ENCODE measurements at regions not wholly inside any gene's neighbourhood (a gene's known extent, or its start where the extent isn't known, plus 50 kb on each side); places are given as distances from the start of the nearest gene placed in this dataset.

DNA sequence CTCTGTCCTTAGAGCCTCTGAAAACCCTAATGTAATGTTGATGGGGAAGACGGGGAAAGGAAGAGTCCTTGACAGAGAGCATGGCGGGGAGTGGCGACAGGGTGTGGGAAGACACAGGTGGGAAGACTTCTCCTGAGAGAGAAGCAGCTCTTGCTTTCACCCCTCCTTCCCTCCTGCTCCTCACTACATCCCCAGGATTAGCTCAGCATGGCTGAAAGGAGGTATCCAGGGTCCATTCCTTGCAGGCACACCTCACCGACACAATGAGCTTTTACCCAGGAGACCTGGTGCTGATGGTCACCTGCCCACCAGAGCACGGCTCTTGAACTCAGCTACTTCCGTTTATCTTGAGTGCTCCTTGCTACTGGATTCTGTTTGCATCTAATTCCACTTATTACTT is 469.3 kb downstream of the CDH26 start:
- TF ChIP-seq, protein P1, sequence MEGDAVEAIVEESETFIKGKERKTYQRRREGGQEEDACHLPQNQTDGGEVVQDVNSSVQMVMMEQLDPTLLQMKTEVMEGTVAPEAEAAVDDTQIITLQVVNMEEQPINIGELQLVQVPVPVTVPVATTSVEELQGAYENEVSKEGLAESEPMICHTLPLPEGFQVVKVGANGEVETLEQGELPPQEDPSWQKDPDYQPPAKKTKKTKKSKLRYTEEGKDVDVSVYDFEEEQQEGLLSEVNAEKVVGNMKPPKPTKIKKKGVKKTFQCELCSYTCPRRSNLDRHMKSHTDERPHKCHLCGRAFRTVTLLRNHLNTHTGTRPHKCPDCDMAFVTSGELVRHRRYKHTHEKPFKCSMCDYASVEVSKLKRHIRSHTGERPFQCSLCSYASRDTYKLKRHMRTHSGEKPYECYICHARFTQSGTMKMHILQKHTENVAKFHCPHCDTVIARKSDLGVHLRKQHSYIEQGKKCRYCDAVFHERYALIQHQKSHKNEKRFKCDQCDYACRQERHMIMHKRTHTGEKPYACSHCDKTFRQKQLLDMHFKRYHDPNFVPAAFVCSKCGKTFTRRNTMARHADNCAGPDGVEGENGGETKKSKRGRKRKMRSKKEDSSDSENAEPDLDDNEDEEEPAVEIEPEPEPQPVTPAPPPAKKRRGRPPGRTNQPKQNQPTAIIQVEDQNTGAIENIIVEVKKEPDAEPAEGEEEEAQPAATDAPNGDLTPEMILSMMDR (conservative IDR thresholded peaks at IDR 0.05; ENCODE audit: low read length), result no peak
- no peak overlapping the region for H3K4me3 ChIP-seq (ENCODE audit: low read length)
- no peak for DNase-seq (ENCODE audit: low read depth)

DNA sequence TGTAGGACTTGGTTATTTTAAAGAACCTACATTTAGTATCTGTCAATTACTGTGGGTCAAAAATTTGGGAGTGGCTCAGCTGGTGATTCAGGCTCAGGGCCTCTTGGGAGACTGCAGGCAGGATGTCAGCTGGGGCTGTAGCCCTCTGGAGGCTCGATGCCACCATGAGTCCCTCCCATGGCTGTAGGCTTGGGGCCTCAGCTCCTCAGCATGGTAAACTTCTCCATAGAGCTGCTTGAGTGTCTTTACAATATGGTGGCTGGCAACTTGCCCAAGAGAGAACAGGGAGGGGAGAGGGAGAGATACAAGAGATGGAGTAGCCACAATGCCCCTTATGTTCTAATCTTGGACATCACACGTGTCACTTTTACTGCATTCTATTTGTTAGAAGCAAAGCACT is 470.4 kb downstream of the CDH26 start:
- TF ChIP-seq, protein P1 (conservative IDR thresholded peaks at IDR 0.05; ENCODE audit: low read length), result no peak
- DNase-seq (ENCODE audit: low read depth), result no peak
- no peak overlapping the region for H3K4me3 ChIP-seq (ENCODE audit: low read length)

DNA sequence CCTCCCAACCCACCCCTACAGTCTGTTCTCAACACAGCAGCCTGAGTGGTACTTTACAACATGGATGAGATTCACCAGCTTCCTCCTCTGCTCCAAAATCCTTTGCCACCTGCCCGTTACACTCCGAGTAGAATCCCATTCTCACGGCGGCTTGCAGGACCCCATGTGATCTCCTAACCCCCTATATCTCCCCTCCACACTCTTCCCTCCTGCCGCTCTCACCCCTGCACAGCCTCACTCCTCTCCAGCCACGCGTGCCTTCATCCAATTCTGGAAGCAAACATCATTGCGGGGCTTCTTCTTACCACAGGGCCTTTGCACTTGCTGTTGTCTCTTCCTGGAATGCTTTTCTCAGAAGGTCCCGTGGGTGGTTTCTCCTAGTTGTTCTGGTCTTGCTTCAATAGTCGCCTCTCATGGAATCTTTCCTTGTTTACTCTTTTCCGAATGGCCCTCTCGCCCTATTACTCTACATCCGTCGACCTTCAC is 472.3 kb downstream of the CDH26 start:
- TF ChIP-seq, protein P1 (conservative IDR thresholded peaks at IDR 0.05; ENCODE audit: low read length), result no peak
- no peak for DNase-seq (ENCODE audit: low read depth)
- H3K4me3 ChIP-seq (ENCODE audit: low read length), result no peak overlapping the region

DNA sequence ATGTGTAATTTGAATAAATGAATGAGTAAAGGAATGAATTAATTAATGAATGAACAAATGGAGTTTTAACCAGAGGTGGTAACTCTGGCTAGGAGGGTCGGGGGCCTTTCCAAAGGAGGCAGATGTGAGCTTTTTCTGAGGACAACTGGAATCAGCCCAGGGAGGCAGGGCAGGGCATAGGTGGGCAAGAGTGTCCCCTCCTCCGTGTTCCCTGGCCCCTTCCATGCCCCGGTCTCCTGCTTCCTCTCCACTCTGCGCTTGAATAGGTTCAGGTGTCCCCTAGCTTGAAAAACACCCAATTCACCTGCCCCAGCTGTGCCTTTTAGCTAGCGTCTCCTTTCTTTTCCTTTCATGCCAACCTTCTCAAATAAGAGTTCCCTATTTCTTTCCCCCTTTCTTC is 473.1 kb downstream of the CDH26 start:
- TF ChIP-seq, protein P1 (conservative IDR thresholded peaks at IDR 0.05; ENCODE audit: low read length), result no peak
- no peak overlapping the region for H3K4me3 ChIP-seq (ENCODE audit: low read length)
- DNase-seq (ENCODE audit: low read depth), result no peak

DNA sequence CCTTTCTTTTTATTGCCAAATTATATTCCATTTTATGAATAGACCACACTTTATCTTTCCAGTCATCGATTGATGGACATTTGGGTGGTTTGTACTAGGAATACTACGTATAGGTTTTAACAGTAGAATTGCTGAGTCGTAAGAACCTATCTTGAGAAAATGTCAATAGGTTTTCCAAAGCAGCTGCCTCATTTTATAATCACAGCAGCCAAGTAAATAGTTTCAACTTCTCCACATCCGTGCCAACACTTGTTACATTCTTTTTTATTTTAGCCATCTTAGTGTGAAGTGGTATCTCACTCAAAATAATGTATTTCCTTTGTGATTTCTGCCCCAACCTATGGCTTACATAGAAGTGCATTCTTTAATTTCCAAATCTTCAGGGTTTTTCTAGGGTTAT is 479.2 kb downstream of the CDH26 start:
- no peak for DNase-seq (ENCODE audit: low read depth)
- TF ChIP-seq, protein P1 (conservative IDR thresholded peaks at IDR 0.05; ENCODE audit: low read length), result no peak
- no peak overlapping the region for H3K4me3 ChIP-seq (ENCODE audit: low read length)

DNA sequence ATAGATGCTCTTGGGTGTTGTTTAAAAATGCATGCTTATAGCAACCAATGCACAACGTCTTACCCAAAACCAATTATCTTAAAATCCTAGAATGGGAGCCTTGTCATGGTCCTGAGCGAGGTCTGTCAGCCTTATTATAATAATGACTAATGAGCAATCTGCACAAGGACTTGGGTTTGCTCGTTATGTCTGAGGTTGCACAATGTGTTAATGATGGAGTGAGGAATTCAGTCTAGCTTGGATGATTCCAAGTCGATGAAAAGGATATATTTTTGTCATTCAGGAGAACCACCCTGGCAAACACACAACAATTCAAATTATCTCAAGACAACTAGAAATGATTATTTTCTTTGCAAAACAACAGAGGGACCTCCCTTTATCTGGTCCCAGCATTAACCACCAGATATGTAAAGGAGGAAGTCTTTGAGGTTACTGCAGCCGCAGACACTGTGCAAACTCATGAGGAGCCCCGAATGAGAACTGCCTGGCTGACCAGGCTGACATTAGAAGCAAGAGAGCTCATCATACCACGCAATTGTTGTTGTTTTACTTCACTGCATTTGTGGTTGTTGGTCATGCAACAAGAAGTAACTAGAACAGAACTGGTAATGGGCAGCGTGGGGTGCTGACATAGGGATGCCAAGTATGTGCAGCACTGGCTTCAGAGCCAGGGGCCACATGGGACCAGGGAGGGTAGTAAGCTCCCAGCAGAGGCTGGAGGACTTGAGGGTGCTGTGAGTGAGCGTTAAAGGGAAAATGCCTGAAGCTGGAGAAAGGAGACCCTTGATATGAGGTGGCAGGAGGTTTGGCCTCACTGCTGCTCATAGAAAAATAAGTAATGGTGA is 488.3 kb downstream of the CDH26 start:
- H3K4me3 ChIP-seq (ENCODE audit: low read length), result no peak overlapping the region
- peak; percentile 16 for DNase-seq (ENCODE audit: low read depth)
- TF ChIP-seq, protein P1 (conservative IDR thresholded peaks at IDR 0.05; ENCODE audit: low read length), result no peak

DNA sequence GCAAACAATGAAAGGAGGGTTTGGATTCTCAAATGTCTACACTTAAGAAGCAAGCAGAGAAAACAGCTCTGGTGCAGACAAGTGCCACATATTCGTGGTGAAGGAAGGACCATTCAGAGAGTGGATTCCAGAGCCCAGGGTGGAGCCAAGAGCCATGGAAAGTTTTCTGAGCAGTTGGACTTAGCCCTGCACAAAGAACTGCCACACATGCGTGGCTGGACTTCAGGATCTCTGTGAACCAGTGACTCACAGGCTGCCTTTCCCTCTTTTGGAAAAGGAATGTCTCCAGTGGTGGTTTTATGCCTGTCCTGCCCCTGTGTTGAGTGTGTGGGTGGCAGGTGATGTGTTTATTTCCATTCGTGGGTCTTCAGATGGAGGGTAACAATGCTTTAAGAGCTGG is 489.5 kb downstream of the CDH26 start:
- TF ChIP-seq, protein P1 (conservative IDR thresholded peaks at IDR 0.05; ENCODE audit: low read length), result no peak
- H3K4me3 ChIP-seq (ENCODE audit: low read length), result no peak overlapping the region
- peak; percentile 11 for DNase-seq (ENCODE audit: low read depth)

All from AG10803 (cell line).